ENCODE measurements at regions not wholly inside any gene's neighbourhood (a gene's known extent, or its start where the extent isn't known, plus 50 kb on each side); places are given as distances from the start of the nearest gene placed in this dataset.

DNA sequence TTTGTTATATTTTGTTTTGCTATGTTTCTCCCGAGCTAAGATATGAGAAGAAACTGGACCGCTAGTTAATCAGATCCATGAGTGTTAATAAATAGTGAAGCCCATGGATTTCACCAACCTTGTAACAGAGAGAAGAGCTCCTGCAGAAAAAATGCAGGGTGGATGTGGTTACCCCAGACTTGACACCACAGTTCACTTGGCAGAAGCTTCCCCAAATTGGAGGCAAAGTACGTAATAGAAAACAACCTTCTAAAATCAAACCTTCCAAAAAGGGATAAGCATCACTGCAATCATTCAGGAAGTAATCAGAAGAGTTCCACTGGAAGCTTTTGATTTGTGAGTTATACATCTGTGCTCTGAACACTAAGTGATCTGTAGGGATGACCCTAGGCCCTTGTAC, 267.5 kb downstream of the ACTL7B start:
- intact Hi-C loops (cut with DNase I) = no loop called here
- peak; percentile 63 for ATAC-seq
- DNase-seq (ENCODE audit: low spot score) = no peak

DNA sequence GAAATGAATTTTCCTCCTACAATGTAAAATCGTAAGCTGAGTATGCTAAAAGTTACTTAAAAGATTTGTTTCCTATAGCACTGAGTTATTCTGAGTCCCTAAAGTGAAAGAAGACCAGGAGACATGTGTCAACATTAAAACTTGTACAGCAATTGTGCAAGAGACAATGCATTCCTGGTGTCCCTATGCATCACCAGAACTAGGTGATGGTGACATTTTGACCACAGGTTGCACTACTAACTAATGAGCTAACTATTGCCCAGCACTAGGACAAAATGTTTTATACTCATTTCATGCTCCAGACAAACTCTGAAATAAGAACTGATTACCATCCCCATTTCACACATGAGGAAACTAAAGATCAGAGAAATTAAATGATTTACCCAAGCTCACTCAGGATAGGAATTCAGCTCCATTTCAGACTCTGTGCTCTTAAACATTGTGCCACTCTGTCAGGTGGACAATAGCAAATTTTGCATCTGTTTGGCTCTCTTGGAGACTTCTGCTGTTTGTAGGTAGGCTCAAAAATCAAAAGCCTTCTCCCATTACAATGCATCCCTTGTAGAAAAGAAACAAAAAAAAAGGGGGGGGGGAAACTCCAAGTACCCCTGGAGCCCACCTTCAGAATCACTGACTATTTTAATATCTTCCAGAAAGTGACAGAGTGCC, 269.2 kb downstream of the ACTL7B start:
- ATAC-seq = no peak
- intact Hi-C loops (cut with DNase I) = no loop called here

DNA sequence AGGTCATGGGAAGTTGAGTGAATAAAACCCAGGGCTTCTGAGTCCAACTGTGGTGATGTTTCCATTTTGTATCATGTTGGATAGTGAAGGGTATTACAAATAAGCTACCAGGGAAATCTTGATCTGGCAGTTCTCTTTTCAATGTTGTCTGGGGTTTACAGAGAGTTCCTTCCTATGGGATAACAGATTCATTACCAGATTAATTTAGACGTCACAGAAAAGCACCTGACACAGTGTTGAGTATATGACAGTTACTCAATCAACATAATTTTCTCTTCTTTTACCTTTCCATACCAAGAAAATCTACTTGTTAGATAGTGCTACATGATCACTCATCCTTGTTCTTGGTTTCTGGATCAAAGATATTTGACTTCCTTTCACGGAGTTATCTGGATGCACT, 270.9 kb downstream of the ACTL7B start:
- no peak for DNase-seq (ENCODE audit: low spot score)
- intact Hi-C loops (cut with DNase I) = no loop called here
- ATAC-seq = no peak

More for the DNA sequence above, 269.2 kb downstream of the ACTL7B start:
- no peak for DNase-seq (ENCODE audit: low spot score)

GRCh38 chr9:108582726-108583125, 273.1 kb downstream of the ACTL7B start:
- ATAC-seq (no peak), DNase-seq (ENCODE audit: low spot score) (no peak)
- intact Hi-C loops (cut with DNase I) = no loop called here

- ATAC-seq (no peak), DNase-seq (ENCODE audit: low spot score) (no peak)
- intact Hi-C loops (cut with DNase I) = no loop called here
These were observed 275.9 kb downstream of the ACTL7B start for GRCh38 chr9:108579757-108580439.

GRCh38 chr9:108575276-108575675, 280.5 kb downstream of the ACTL7B start:
- DNase-seq (ENCODE audit: low spot score) (no peak), ATAC-seq (no peak)
- intact Hi-C loops (cut with DNase I) = no loop called here

- intact Hi-C loops (cut with DNase I) = loop anchor here (10.0 kb wide), 2 partner anchors 155 to 1105 kb away; no protein-coding TSS in a partner anchor
- ATAC-seq = no peak
- DNase-seq (ENCODE audit: low spot score) = no peak
These were observed 286.2 kb downstream of the ACTL7B start for GRCh38 chr9:108569624-108570023.

DNA sequence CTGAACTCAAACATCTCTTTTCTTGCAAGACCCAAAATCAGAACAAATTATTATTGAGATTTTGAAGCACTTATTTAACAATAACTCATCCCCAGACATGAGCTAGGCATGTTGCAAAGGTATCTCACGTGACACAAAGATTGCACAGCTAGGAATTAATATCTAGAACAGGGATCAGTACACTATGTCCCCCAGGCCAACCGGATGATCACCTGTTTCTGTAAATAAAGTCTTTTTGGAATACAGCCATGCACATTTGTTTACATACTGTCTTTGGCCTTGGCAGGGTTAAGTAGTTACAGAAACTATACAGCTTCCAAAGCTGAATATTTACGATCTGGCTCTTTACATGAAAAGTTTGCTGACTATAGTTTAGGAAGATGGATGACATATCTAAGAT, 287.7 kb downstream of the ACTL7B start:
- intact Hi-C loops (cut with DNase I) = loop anchor here (10.0 kb wide), 2 partner anchors 153 to 1103 kb away; no protein-coding TSS in a partner anchor
- DNase-seq (ENCODE audit: low spot score) (no peak), ATAC-seq (no peak)

DNA sequence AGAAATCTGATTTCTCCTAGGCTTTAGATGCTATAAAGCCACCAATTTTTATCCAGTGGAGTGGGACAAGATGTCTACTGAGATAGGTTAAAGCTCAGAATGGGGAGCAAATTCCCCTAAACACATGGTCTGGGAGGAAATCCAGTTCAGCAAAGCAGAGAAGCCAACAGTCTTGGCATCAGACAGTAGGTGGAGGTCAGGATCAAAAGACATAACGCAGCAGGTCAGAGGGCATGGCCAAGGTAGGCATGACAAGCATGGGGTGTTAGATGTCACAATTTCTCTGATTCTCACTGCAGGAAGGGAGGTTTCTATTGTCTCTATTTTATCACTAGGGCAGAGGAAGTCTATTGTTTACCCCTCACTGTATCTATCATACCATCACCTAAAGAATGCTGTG, 288.2 kb downstream of the ACTL7B start:
- intact Hi-C loops (cut with DNase I) = loop anchor here (10.0 kb wide), 2 partner anchors 153 to 1103 kb away; no protein-coding TSS in a partner anchor
- ATAC-seq = no peak
- no peak for DNase-seq (ENCODE audit: low spot score)

DNA sequence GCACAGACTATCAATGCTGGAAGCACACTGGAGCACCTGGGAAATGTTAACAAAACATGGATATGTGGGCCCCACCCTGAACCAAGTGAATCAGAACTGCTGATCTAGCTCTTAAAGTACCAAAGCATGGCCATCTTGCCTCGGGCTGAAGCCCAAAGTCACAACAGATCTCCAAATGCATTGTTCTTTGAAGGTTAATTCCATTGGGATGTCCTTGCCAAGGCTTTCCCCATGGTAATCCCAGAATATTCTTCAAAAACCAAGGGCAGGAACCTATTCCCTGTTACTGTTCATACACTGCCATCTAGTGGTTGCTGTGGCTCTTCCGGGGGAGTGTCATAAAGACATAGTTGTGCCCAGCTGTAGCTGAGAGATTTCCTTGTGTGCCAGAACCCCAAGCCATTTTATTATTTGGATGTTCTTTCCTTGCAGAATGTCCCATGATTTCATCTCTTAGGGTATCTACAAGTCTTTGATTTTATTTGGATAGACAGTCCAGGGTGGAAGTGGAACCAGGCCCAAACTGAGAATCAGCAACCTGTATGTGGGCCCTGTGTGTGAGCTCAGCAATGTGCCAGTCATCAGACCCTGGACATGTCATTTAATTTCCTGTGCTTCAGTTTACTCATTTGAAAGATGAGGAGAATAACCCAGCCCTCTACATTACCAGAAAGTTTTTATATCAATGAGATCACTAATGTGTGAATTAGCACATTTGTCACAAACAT, 290.0 kb downstream of the ACTL7B start:
- intact Hi-C loops (cut with DNase I) = loop anchor here (10.0 kb wide), 2 partner anchors 151 to 1101 kb away; no protein-coding TSS in a partner anchor
- peak; percentile 96 for ATAC-seq
- DNase-seq (ENCODE audit: low spot score) = no peak

GRCh38 chr9:108562176-108562575, 293.6 kb downstream of the ACTL7B start:
- ATAC-seq (no peak), DNase-seq (ENCODE audit: low spot score) (no peak)
- intact Hi-C loops (cut with DNase I) = loop anchor here (10.0 kb wide), 2 partner anchors 147 to 1097 kb away; no protein-coding TSS in a partner anchor

DNA sequence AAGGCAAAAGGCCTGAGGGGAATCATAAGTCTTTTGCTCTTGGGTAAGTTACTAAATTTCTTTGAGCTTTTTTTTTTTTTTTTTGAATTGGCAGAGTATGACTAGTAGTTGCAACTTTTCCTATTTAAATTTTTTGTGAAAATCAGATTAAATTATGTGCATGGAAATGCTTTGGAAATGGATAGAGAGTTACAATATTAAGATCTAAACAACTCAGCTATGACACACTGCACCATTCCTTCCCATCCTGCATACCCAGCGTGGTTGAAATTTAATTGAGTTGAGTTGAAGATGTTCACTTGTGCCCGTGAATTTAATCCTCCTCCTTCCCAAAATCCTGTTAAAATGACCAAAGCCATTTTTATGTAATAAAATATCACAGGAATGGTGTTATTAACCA, 296.4 kb downstream of the ACTL7B start:
- DNase-seq (ENCODE audit: low spot score) (no peak), ATAC-seq (no peak)
- intact Hi-C loops (cut with DNase I) = no loop called here

DNA sequence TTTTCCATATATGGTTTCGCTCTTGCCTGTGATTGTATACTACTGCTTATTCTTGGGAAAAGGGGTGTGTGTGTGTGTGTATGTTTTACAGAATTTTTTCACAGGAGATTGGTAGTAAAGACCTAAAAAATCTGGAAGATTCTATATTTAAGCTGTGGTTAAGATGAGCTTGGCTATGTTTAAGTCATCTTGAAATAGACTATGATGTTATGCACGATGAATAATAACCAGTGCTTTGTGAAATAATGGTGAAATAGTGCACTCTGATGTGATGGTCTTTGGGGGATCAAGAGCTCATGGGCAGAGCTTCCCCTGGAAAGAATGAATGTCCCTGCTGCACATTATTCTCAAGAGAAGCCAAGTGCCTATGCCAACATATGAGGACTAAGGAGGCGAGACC, 301.0 kb downstream of the ACTL7B start:
- ATAC-seq = no peak
- intact Hi-C loops (cut with DNase I) = no loop called here
- DNase-seq (ENCODE audit: low spot score) = no peak

GRCh38 chr9:108553111-108553635, 302.6 kb downstream of the ACTL7B start:
- ATAC-seq (no peak), DNase-seq (ENCODE audit: low spot score) (no peak)
- intact Hi-C loops (cut with DNase I) = no loop called here

DNA sequence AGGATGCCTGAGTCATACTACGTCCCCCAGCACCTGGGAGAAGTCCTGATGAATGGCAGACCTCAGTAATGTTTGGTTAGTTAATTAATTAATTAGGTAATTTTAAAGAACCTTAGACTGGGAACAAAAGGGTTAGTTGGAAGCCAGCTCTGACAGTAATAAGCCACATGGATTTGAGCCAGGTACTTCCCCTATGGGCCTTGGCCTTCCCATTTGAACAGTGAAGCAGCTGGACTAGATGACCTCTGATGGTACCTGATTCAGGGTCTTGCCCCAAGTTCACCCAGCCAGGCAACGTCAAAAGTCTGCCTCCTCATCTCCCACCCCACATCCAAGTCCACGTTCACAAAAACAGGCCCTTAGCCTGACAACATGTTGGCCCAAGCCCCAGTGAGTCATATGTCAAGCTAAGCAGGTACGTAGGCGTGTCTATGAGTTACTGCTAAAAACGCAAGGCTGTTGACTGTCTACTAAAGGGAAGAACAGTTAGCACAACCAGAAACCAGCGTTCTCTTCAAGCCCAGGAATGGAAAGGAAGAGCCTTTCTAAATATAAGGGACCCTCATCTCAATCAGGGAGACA, 303.2 kb downstream of the ACTL7B start:
- ATAC-seq (no peak), DNase-seq (ENCODE audit: low spot score) (no peak)
- intact Hi-C loops (cut with DNase I) = no loop called here

- intact Hi-C loops (cut with DNase I) = no loop called here
- ATAC-seq = peak; percentile 44
- DNase-seq (ENCODE audit: low spot score) = no peak
These were observed 304.6 kb downstream of the ACTL7B start for GRCh38 chr9:108551030-108551841.

DNA sequence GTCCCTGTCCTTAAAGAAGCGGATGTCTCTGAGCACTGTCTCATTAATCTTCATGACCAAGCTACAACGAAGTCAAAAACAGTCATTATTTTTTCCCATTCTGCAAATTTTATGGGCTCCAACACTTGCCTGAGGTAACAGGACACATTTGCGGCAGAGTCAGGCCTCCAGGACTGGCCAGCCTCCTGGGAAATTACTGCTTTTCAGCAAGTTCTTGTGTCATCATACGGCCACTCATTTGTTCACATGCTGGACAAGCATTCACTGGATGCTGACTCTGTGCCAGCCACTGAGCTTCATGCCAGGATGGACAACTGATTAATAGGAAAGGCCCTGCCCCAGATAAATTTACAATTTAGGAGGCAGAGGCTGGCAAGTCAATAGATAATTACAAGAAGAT, 305.7 kb downstream of the ACTL7B start:
- no peak for DNase-seq (ENCODE audit: low spot score)
- ATAC-seq = no peak
- intact Hi-C loops (cut with DNase I) = no loop called here

GRCh38 chr9:108549184-108549583, 306.6 kb downstream of the ACTL7B start:
- ATAC-seq = no peak
- intact Hi-C loops (cut with DNase I) = no loop called here
- no peak for DNase-seq (ENCODE audit: low spot score)
